ENCODE measurements at regions not wholly inside any gene's neighbourhood (a gene's known extent, or its start where the extent isn't known, plus 50 kb on each side); places are given as distances from the start of the nearest gene placed in this dataset.

DNA sequence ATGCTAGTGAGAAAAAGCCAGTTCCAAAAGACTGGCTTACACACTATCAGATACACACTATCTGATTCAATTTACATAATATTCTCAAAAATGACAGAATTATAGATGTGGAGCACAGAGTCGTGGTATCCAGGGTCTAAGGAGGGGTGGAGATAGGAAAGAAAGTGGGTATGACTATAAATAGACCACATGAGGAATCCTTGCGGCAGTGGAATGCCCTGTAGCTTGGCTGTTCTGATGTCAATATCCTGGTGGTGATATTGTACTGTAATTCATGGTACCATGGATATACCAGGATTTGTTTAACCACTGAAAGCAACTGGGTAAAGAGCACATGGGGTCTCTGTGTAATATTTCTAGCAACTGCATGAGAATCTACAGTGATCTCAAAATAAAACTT is 67.7 kb upstream of the TMEM72 start:
- no peak for TF ChIP-seq CTCF (IDR thresholded peaks at IDR 0.05; ENCODE audit: low read depth, low read length, missing control alignments)
- no peak for DNase-seq (ENCODE audit: extremely low read depth, low read depth)
- no peak overlapping the region for H3K4me3 ChIP-seq (replicated peaks; ENCODE audit: low read depth, low read length)

- no peak overlapping the region for H3K4me3 ChIP-seq (replicated peaks; ENCODE audit: low read depth, low read length)
- DNase-seq (ENCODE audit: extremely low read depth, low read depth), result no peak
- no peak for TF ChIP-seq CTCF (IDR thresholded peaks at IDR 0.05; ENCODE audit: low read depth, low read length, missing control alignments)
These were observed 65.6 kb upstream of the TMEM72 start for GRCh38 chr10:44845361-44846175.

DNA sequence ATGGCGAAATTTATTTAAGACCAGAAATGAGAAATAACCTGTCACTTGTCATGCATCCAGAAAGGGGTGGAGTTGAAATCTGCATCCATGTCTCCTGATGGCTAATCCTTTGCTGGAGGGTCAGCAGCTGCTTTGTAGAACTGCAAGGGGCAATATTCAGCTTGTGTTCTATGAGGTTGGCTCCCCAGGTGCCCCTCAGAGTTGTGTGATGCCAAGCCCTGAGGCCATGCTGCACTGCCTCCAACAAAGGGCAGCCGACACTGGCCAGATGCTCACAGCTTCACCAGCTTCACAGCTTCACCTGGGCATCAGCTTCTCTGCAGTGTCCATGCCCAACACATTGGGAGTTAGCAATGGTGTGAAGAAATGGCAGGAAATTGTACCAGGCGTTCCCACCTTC is 64.0 kb upstream of the TMEM72 start:
- no peak overlapping the region for H3K4me3 ChIP-seq (replicated peaks; ENCODE audit: low read depth, low read length)
- TF ChIP-seq CTCF (IDR thresholded peaks at IDR 0.05; ENCODE audit: low read depth, low read length, missing control alignments), result no peak
- no peak for DNase-seq (ENCODE audit: extremely low read depth, low read depth)

DNA sequence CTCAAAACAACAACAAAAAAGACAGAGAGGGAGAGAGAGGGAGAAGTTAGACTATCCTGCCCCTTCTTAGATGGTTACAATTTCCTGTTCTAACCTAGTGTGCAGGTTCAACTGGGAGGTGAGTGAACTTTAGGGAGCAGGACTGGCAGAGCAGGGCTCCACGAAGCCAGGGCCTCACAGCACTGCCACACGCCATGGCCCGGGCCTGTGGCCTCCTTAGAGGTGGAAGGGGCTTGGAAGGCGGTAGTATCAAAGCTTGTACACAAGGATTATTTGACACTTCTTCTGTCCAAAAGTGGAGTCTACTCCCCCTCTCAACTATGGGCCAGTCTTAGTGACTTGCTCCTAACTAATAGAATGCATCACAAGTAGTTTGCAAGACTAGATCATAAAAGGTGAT is 62.9 kb upstream of the TMEM72 start:
- TF ChIP-seq CTCF (IDR thresholded peaks at IDR 0.05; ENCODE audit: low read depth, low read length, missing control alignments), result no peak
- no peak for DNase-seq (ENCODE audit: extremely low read depth, low read depth)
- H3K4me3 ChIP-seq (replicated peaks; ENCODE audit: low read depth, low read length), result no peak overlapping the region

GRCh38 chr10:44849936-44850335 is 61.2 kb upstream of the TMEM72 start:
- no peak overlapping the region for H3K4me3 ChIP-seq (replicated peaks; ENCODE audit: low read depth, low read length)
- DNase-seq (ENCODE audit: extremely low read depth, low read depth), result no peak
- TF ChIP-seq CTCF (IDR thresholded peaks at IDR 0.05; ENCODE audit: low read depth, low read length, missing control alignments), result no peak

DNA sequence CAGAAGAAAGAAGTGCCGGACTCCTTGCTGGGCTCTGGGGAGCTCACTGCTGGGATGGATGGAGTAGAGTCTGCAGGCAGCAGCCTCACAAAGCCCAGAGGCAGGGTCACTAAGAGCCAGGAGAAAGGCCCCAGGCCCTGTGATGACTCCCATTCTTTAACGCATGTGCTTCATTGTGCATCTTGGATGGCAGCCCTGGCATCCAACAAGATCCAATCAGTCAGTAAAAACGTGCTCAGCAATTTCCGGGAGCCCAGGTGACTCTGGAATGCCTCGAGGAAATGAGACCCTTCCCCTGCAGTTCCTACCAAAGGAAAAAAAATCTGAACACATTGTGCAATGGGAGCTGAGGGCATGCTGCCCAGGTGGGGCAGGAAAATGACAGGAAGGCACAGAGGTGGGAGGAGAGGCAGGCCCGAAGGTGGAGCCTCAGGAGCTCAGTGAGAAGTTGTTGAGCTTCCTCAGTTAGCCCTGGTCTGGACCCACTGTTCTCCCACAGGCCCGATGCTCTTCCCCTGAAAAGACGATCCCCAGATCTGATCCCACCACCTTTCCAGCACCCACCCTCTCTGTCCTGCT is 60.7 kb upstream of the TMEM72 start:
- no peak for DNase-seq (ENCODE audit: extremely low read depth, low read depth)
- H3K4me3 ChIP-seq (replicated peaks; ENCODE audit: low read depth, low read length), result no peak overlapping the region
- TF ChIP-seq CTCF (IDR thresholded peaks at IDR 0.05; ENCODE audit: low read depth, low read length, missing control alignments), result no peak
